OCI-LY1 (cell line): ENCODE measurements at regions not wholly inside any gene's neighbourhood (a gene's known extent, or its start where the extent isn't known, plus 50 kb on each side); places are given as distances from the start of the nearest gene placed in this dataset.

Source experiments
- CTCF ChIP-seq: fragments of 200-600 bp; sonication (generic), shearing (Covaris generic); IDR thresholded peaks from 2 replicates; pipeline ENCODE4 v1.5.1; 2017; ENCODE audit warnings: mild to moderate bottlenecking, antibody characterized with exemption, low read length, moderate library complexity, mixed read lengths
- EZH2 ChIP-seq: fragments of 200-600 bp; sonication (generic), shearing (Covaris generic); IDR thresholded peaks from 2 replicates; pipeline ENCODE4 v1.8.0; 2017; ENCODE audit warnings: borderline replicate concordance, mixed run types, mild to moderate bottlenecking, antibody characterized with exemption, low read length, moderate library complexity, mixed read lengths

GRCh38 chr15:31435261-31435911 is 108.8 kb downstream of the KLF13 start:
- TF ChIP-seq CTCF (peak; percentile 93), EZH2 (no peak)
